OCI-LY1 (cell line): ENCODE measurements at regions not wholly inside any gene's neighbourhood (a gene's known extent, or its start where the extent isn't known, plus 50 kb on each side); places are given as distances from the start of the nearest gene placed in this dataset.

ENCODE experiments used
- CTCF ChIP-seq: fragments of 200-600 bp; sonication (generic), shearing (Covaris generic); IDR thresholded peaks from 2 replicates; pipeline ENCODE4 v1.5.1; 2017; ENCODE audit warnings: mild to moderate bottlenecking, antibody characterized with exemption, low read length, moderate library complexity, mixed read lengths
- EZH2 ChIP-seq: fragments of 200-600 bp; sonication (generic), shearing (Covaris generic); IDR thresholded peaks from 2 replicates; pipeline ENCODE4 v1.8.0; 2017; ENCODE audit warnings: borderline replicate concordance, mixed run types, mild to moderate bottlenecking, antibody characterized with exemption, low read length, moderate library complexity, mixed read lengths

GRCh38 chr21:27817074-27817473 lies 850.2 kb upstream of the ADAMTS5 start:
- no peak for TF ChIP-seq EZH2
- TF ChIP-seq CTCF: no peak
